ENCODE measurements at regions not wholly inside any gene's neighbourhood (a gene's known extent, or its start where the extent isn't known, plus 50 kb on each side); places are given as distances from the start of the nearest gene placed in this dataset.

- TF ChIP-seq CTCF (IDR thresholded peaks at IDR 0.05; ENCODE audit: unreplicated experiment): peak; percentile 13
- H3K9me3 Mint-ChIP-seq (ENCODE audit: low read depth): peaks cover 14% of the 10 kb centered on the region
Measured at GRCh38 chrX:119181491-119181890, 53.9 kb upstream of the KIAA1210 start.

GRCh38 chrX:119186194-119186593 is 49.9 kb upstream of the PGRMC1 start:
- no peak for TF ChIP-seq CTCF (IDR thresholded peaks at IDR 0.05; ENCODE audit: unreplicated experiment)
- H3K4me1 Mint-ChIP-seq (ENCODE audit: low read depth): no peaks in the 10 kb centered on the region
- DNase-seq (ENCODE audit: low spot score, unreplicated experiment): no peak
- H3K36me3 Mint-ChIP-seq (ENCODE audit: insufficient read depth): no peaks in the 10 kb centered on the region
- H3K27me3 Mint-ChIP-seq: no peaks in the 10 kb centered on the region
- H3K4me3 Mint-ChIP-seq (ENCODE audit: low read depth): no peak overlapping the region
- peaks cover 12% of the 10 kb centered on the region for H3K9me3 Mint-ChIP-seq (ENCODE audit: low read depth)
- no peak overlapping the region for H3K27ac Mint-ChIP-seq

More at GRCh38 chrX:119181491-119181890, 53.9 kb upstream of the KIAA1210 start:
- no peaks in the 10 kb centered on the region for H3K36me3 Mint-ChIP-seq (ENCODE audit: insufficient read depth)
- no peak overlapping the region for H3K27ac Mint-ChIP-seq
- no peak overlapping the region for H3K4me3 Mint-ChIP-seq (ENCODE audit: low read depth)
- no peaks in the 10 kb centered on the region for H3K4me1 Mint-ChIP-seq (ENCODE audit: low read depth)
- DNase-seq (ENCODE audit: low spot score, unreplicated experiment): no peak
- H3K27me3 Mint-ChIP-seq: no peaks in the 10 kb centered on the region
